A549 (cell line): ENCODE measurements at regions not wholly inside any gene's neighbourhood (a gene's known extent, or its start where the extent isn't known, plus 50 kb on each side); places are given as distances from the start of the nearest gene placed in this dataset.

Experiments used
- ATAC-seq, 2 experiments: fragments of 200-7000 bp in 1 of 2; fragments of >200 bp in 1 of 2; cut with Nextera tagmentation in 1 of 2; cut with Tn5 transposase in 1 of 2; 3 replicates each; pipeline versions ENCODE4 v1.8.0 to v1.9.1; 2018 to 2020; ENCODE audit warnings: mild to moderate bottlenecking in 1 of 2, moderate library complexity in 1 of 2
- CTCF ChIA-PET: fragments of 300-600 bp; sonication (Branson Sonifier 250); formaldehyde crosslinking; extraction: SDS; loops from one replicate; lab custom pipeline; 2021; ENCODE audit warnings: antibody characterized with exemption, inconsistent platforms; lab: Yijun Ruan, JAX
- POLR2A ChIA-PET: fragments of 350-600 bp; formaldehyde crosslinking; extraction: SDS; loops from one replicate; lab custom pipeline; 2021; ENCODE audit warnings: antibody characterized with exemption, inconsistent platforms; lab: Yijun Ruan, JAX
- DNase-seq, 2 experiments: peaks; one replicate each; pipeline versions ENCODE4 v3.0.0 to v3.0.0-alpha.2; 2011 to 2016; ENCODE audit warnings: low read depth in 1 of 2, low spot score in 1 of 2
- FAIRE-seq: peaks from 2 replicates; lab custom pipeline; 2011; peaks lifted over from hg19 to GRCh38; lab: Jason Lieb, UNC
- H3K27ac ChIP-seq, 2 experiments: fragments of >200 bp; sonication (Bioruptor Twin); formaldehyde crosslinking; 3 replicates each; pipeline ENCODE4 v1.5.1; 2016 to 2017
- H3K4me1 ChIP-seq: fragments of >200 bp; sonication (Bioruptor Twin); formaldehyde crosslinking; 3 replicates; pipeline ENCODE4 v1.6.1; 2016
- H3K4me2 ChIP-seq: fragments of >200 bp; sonication (Bioruptor Twin); formaldehyde crosslinking; 3 replicates; pipeline ENCODE4 v1.6.1; 2016
- H3K4me3 ChIP-seq: fragments of >200 bp; sonication (Bioruptor Twin); formaldehyde crosslinking; 3 replicates; pipeline ENCODE4 v1.5.1; 2016
- H3K9me3 ChIP-seq: fragments of >200 bp; sonication (Bioruptor Twin); formaldehyde crosslinking; 3 replicates; pipeline ENCODE4 v1.6.1; 2016
- BHLHE40 ChIP-seq: IDR thresholded peaks from 2 replicates; pipeline ENCODE4 v1.6.1; 2012; ENCODE audit warnings: low read depth, low read length, inconsistent platforms
- CBX8 ChIP-seq: fragments of 200-600 bp; sonication (generic); IDR thresholded peaks from 2 replicates; pipeline ENCODE4 v1.6.1; 2016
- CHD4 ChIP-seq: fragments of 200-600 bp; sonication (generic); IDR thresholded peaks from 2 replicates; pipeline ENCODE4 v1.6.1; 2016; ENCODE audit warnings: antibody characterized with exemption, mild to moderate bottlenecking, borderline replicate concordance
- EHF ChIP-seq: fragments of 250-450 bp; sonication (Bioruptor Pico); IDR thresholded peaks from 2 replicates; pipeline ENCODE4 v1.5.0; 2020; ENCODE audit warnings: mild to moderate bottlenecking
- EP300 ChIP-seq, 2 experiments: fragments of >200 bp; sonication (Bioruptor Twin); formaldehyde crosslinking; IDR thresholded peaks; 2 replicates in 1 of 2; 3 replicates in 1 of 2; pipeline ENCODE4 v1.6.1; 2016 to 2017
- ESRRA ChIP-seq: fragments of 150-350 bp; IDR thresholded peaks from 2 replicates; pipeline ENCODE4 v1.6.1; 2014; ENCODE audit warnings: mild to moderate bottlenecking, low read length, borderline replicate concordance
- FOXS1 ChIP-seq: fragments of 250-450 bp; sonication (Bioruptor Pico); IDR thresholded peaks from 2 replicates; pipeline ENCODE4 v1.5.0; 2020; ENCODE audit warnings: mild to moderate bottlenecking, moderate library complexity
- HDAC2 ChIP-seq: fragments of 200-600 bp; sonication (generic); IDR thresholded peaks from 2 replicates; pipeline ENCODE4 v1.6.1; 2016
- HOXA7 ChIP-seq: fragments of 250-450 bp; sonication (Bioruptor Pico); IDR thresholded peaks from 2 replicates; pipeline ENCODE4 v1.5.0; 2020; ENCODE audit warnings: mild to moderate bottlenecking, moderate library complexity
- KDM5A ChIP-seq: fragments of 200-600 bp; sonication (generic); IDR thresholded peaks from 2 replicates; pipeline ENCODE4 v1.6.1; 2016; ENCODE audit warnings: antibody characterized with exemption, mild to moderate bottlenecking
- NPAS2 ChIP-seq: fragments of 250-450 bp; sonication (Bioruptor Pico); IDR thresholded peaks from 2 replicates; pipeline ENCODE4 v1.8.0; 2022; ENCODE audit warnings: mild to moderate bottlenecking, moderate library complexity, borderline replicate concordance
- POLR2AphosphoS2 ChIP-seq: conservative IDR thresholded peaks from 2 replicates; pipeline ENCODE4 v1.6.1; 2012; ENCODE audit warnings: low read length, improper control_type of control experiment, inconsistent platforms
- RCOR1 ChIP-seq: fragments of 150-350 bp; IDR thresholded peaks from 2 replicates; pipeline ENCODE4 v1.6.1; 2014; ENCODE audit warnings: antibody characterized with exemption, low read length, low read depth
- REST ChIP-seq: fragments of 200-600 bp; sonication (generic); IDR thresholded peaks from 2 replicates; pipeline ENCODE4 v1.6.1; 2016; ENCODE audit warnings: antibody characterized with exemption, mild to moderate bottlenecking, moderate library complexity
- SMC3 ChIP-seq: fragments of >200 bp; sonication (Bioruptor Twin); formaldehyde crosslinking; IDR thresholded peaks from 3 replicates; pipeline ENCODE4 v1.6.1; 2018; ENCODE audit warnings: inconsistent platforms
- SREBF2 ChIP-seq: fragments of 450-650 bp; IDR thresholded peaks from 2 replicates; pipeline ENCODE4 v1.6.1; 2014; ENCODE audit warnings: mild to moderate bottlenecking, moderate library complexity
- TFCP2L1 ChIP-seq: fragments of 250-450 bp; sonication (Bioruptor Pico); IDR thresholded peaks from 2 replicates; pipeline ENCODE4 v1.5.0; 2021; ENCODE audit warnings: mild to moderate bottlenecking
- ZC3H11A ChIP-seq: fragments of 450-650 bp; IDR thresholded peaks from 2 replicates; pipeline ENCODE4 v1.6.1; 2014; ENCODE audit warnings: antibody characterized with exemption, mild to moderate bottlenecking
- ZFP36 ChIP-seq: fragments of 450-650 bp; IDR thresholded peaks from 2 replicates; pipeline ENCODE4 v1.6.1; 2014; ENCODE audit warnings: borderline replicate concordance; ENCODE audit not compliant: partially characterized antibody
- WGBS: methylation state at CpG from one replicate; pipeline ENCODE4 v1.1.6; 2017; ENCODE audit errors: missing lambda C conversion rate; 5-methylcytosine and 5-hydroxymethylcytosine counted together
- TF ChIP-seq, protein P1 (sequence below): fragments of >200 bp; sonication (Bioruptor Twin); formaldehyde crosslinking; IDR thresholded peaks from 2 replicates; pipeline ENCODE4 v1.6.1; 2016
- TF ChIP-seq, protein P2 (sequence below): IDR thresholded peaks from 2 replicates; pipeline ENCODE4 v1.6.1; 2012
- TF ChIP-seq, protein P3 (sequence below): fragments of >200 bp; sonication (Bioruptor Twin); formaldehyde crosslinking; IDR thresholded peaks from 3 replicates; pipeline ENCODE4 v1.6.1; 2016

GRCh38 chr4:107312366-107312765, 276.3 kb upstream of the DKK2 start:
- WGBS: 20% methylated on average over 4 of the region's 4 CpGs
- no peak for TF ChIP-seq EHF (CRISPR knock-in tag)
- no peak for TF ChIP-seq HDAC2
- no peak for TF ChIP-seq RCOR1
- TF ChIP-seq TFCP2L1: no peak
- TF ChIP-seq ZFP36: no peak
- TF ChIP-seq NPAS2 (CRISPR knock-in tag): no peak
- TF ChIP-seq KDM5A: no peak
- TF ChIP-seq ESRRA: no peak
- no peak for TF ChIP-seq CHD4
- no peak for TF ChIP-seq HOXA7
- no peak for TF ChIP-seq CBX8
- TF ChIP-seq BHLHE40: no peak
- TF ChIP-seq, protein P1, sequence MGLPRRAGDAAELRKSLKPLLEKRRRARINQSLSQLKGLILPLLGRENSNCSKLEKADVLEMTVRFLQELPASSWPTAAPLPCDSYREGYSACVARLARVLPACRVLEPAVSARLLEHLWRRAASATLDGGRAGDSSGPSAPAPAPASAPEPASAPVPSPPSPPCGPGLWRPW: no peak
- DNase-seq (no peak), ATAC-seq (no peak), FAIRE-seq (no peak)
- Histone ChIP-seq H3K4me2 (no peak overlapping the region), H3K4me1 (no peaks in the 10 kb centered on the region), H3K27ac (no peak overlapping the region), H3K4me3 (no peak overlapping the region), H3K9me3 (no peaks in the 10 kb centered on the region)
- ChIA-PET CTCF (no interaction called here), POLR2A (no interaction called here)

- Histone ChIP-seq H3K4me1 (no peaks in the 10 kb centered on the region), H3K4me3 (no peak overlapping the region), H3K4me2 (no peak overlapping the region), H3K9me3 (no peaks in the 10 kb centered on the region), H3K27ac (no peak overlapping the region)
- POLR2A ChIA-PET: no interaction called here
- FAIRE-seq: no peak
- WGBS: 3% methylated on average over 5 of the region's 5 CpGs
- TF ChIP-seq CBX8: no peak
- DNase-seq: no peak
- ATAC-seq: no peak
- CTCF ChIA-PET: interaction anchor here (0.5 kb wide), 1 partner anchor 87 kb away, joined by 3 read pairs; no protein-coding TSS in a partner anchor
Observed at GRCh38 chr4:107304699-107305286, 268.7 kb upstream of the DKK2 start.

- no peak overlapping the region for H3K27ac ChIP-seq
- H3K4me3 ChIP-seq: no peak overlapping the region
- 48% methylated on average over 2 of the region's 2 CpGs for WGBS
- TF ChIP-seq, protein P2, sequence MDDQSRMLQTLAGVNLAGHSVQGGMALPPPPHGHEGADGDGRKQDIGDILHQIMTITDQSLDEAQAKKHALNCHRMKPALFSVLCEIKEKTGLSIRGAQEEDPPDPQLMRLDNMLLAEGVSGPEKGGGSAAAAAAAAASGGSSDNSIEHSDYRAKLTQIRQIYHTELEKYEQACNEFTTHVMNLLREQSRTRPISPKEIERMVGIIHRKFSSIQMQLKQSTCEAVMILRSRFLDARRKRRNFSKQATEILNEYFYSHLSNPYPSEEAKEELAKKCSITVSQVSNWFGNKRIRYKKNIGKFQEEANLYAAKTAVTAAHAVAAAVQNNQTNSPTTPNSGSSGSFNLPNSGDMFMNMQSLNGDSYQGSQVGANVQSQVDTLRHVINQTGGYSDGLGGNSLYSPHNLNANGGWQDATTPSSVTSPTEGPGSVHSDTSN: no peak
- no peak for TF ChIP-seq FOXS1 (CRISPR knock-in tag)
- no peak for TF ChIP-seq NPAS2 (CRISPR knock-in tag)
- no peak for TF ChIP-seq ZC3H11A
- no peak for TF ChIP-seq SMC3
- TF ChIP-seq HOXA7: no peak
- TF ChIP-seq, protein P3, sequence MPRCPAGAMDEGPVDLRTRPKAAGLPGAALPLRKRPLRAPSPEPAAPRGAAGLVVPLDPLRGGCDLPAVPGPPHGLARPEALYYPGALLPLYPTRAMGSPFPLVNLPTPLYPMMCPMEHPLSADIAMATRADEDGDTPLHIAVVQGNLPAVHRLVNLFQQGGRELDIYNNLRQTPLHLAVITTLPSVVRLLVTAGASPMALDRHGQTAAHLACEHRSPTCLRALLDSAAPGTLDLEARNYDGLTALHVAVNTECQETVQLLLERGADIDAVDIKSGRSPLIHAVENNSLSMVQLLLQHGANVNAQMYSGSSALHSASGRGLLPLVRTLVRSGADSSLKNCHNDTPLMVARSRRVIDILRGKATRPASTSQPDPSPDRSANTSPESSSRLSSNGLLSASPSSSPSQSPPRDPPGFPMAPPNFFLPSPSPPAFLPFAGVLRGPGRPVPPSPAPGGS: no peak
- no peak for TF ChIP-seq SREBF2
- no peak for TF ChIP-seq EP300 (IDR thresholded peaks at IDR 0.05)
- no peak for TF ChIP-seq POLR2AphosphoS2
- TF ChIP-seq REST: no peak
- TF ChIP-seq KDM5A: no peak
- POLR2A ChIA-PET: no interaction called here
- no peaks in the 10 kb centered on the region for H3K9me3 ChIP-seq
- no peak for ATAC-seq
- H3K4me1 ChIP-seq: no peaks in the 10 kb centered on the region
- DNase-seq: no peak
- H3K4me2 ChIP-seq: no peak overlapping the region
- CTCF ChIA-PET: no interaction called here
- FAIRE-seq: no peak
Observed at GRCh38 chr4:107299646-107300045, 263.5 kb upstream of the DKK2 start.
